ENCODE measurements at regions not wholly inside any gene's neighbourhood (a gene's known extent, or its start where the extent isn't known, plus 50 kb on each side); places are given as distances from the start of the nearest gene placed in this dataset.

DNA sequence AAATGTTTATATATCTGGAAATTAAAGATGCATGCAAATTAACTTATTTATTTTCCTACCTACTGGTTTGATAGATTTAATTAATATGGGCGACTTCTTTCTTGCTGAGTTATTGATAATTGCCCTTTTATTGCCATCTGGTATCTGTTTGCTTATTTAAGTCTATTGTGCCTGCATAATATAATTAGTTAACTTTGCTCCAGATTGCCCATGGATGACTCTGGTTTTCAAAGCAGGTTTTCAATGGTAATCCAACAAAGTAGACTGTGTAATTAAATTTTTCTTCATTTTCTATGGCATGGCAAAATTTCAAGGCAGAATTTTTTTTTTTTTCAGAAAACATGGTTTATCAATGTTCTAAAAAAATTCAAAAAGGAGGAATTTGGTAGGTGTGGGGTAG, 1092.0 kb downstream of the GRIK2 start:
- H4K20me1 ChIP-seq (replicated peaks; ENCODE audit: control insufficient read depth, extremely low read depth, insufficient read depth, low read length): no peaks in the 10 kb centered on the region
- H3K9me3 ChIP-seq (replicated peaks; ENCODE audit: control insufficient read depth, insufficient read depth, low read length): no peaks in the 10 kb centered on the region
- H3K4me3 ChIP-seq (replicated peaks in 1 of 3; ENCODE audit: insufficient read depth in 1 of 3, low read depth in 1 of 3, low read length in 3 of 3): no peak overlapping the region
- dilution Hi-C loops (cut with MboI; ENCODE audit: extremely low pct_ligation_motif_present, low sequenced_read_pairs): no loop called here
- FAIRE-seq: no peak
- no peak overlapping the region for H3K9ac ChIP-seq (replicated peaks; ENCODE audit: extremely low read depth, insufficient read depth, low read length)
- POLR2A ChIA-PET: no interaction called here
- H3K79me2 ChIP-seq (ENCODE audit: control insufficient read depth, insufficient read depth, low read length): no peaks in the 10 kb centered on the region
- no peaks in the 10 kb centered on the region for H3K36me3 ChIP-seq (ENCODE audit: control insufficient read depth in 2 of 2, extremely low read depth in 1 of 2, insufficient read depth in 2 of 2, low read length in 2 of 2)
- CTCF ChIA-PET: no interaction called here
- BruUV-seq (replicated peaks): no TSS peak
- H3K27me3 ChIP-seq (ENCODE audit: control insufficient read depth in 2 of 2, insufficient read depth in 2 of 2, low read length in 2 of 2): no peaks in the 10 kb centered on the region
- no peaks in the 10 kb centered on the region for H3K4me1 ChIP-seq (ENCODE audit: control insufficient read depth, extremely low read depth, insufficient read depth, low read length)
- H3K9me1 ChIP-seq (replicated peaks; ENCODE audit: control insufficient read depth, extremely low read depth, insufficient read depth, low read length): no peaks in the 10 kb centered on the region
- H3K27ac ChIP-seq (ENCODE audit: insufficient read depth, low read depth, low read length): no peak overlapping the region
- H3K4me2 ChIP-seq (ENCODE audit: insufficient read depth, low read length): no peak overlapping the region
- H2AFZ ChIP-seq (ENCODE audit: low read depth, low read length): no peak overlapping the region
- no peak for DNase-seq (ENCODE audit: low read depth, low spot score)
- intact Hi-C loops (cut with micrococcal nuclease): no loop called here
- TF ChIP-seq GATA2 (IDR thresholded peaks at IDR 0.05; ENCODE audit: insufficient read depth, insufficient read length, low read depth, low read length): no peak
- TF ChIP-seq MYC (IDR thresholded peaks at IDR 0.05; ENCODE audit: low read depth, low read length): no peak
- TF ChIP-seq, protein P1, sequence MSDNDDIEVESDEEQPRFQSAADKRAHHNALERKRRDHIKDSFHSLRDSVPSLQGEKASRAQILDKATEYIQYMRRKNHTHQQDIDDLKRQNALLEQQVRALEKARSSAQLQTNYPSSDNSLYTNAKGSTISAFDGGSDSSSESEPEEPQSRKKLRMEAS (IDR thresholded peaks at IDR 0.05; ENCODE audit: insufficient read depth, insufficient read length): no peak
- TF ChIP-seq JUN (IDR thresholded peaks at IDR 0.05; ENCODE audit: borderline replicate concordance, insufficient read depth, insufficient read length, low read depth): no peak

DNA sequence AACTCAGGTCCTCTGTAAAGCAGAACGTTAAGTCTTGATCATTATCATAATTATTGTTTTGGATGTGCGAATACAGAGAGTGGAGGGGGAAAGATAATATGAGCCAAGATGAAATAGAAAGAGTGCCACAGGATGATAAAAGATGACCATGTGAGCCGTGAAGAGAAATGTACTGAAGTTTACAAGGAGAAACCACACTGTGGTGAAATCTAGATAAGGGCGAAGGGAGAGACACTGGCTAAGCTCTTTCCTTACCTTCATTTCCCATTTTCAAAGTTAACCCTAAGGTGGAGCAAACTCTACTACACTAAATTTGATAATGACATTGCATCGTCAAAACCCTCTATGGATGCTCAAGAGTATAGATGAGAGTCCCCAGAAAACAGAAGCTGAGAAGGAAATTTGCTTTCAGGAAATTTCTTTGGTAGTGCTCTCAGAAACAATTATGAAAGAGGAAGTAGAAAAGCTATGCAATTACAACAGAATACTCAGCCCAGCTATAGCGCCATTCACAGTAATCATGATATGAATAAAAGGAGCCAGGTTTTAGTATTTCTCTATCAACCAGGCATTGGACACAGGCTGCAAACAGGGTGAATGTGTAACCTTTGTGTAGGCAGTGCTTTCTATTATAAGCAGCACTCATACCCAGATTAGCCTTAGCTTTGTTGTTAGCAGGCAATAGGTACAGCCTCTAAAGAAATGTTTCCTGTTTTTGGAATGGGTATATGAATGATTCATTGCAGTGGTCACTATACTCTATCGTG, 1080.7 kb downstream of the GRIK2 start:
- no peaks in the 10 kb centered on the region for H3K4me1 ChIP-seq (ENCODE audit: control insufficient read depth, extremely low read depth, insufficient read depth, low read length)
- H4K20me1 ChIP-seq (replicated peaks; ENCODE audit: control insufficient read depth, extremely low read depth, insufficient read depth, low read length): no peaks in the 10 kb centered on the region
- H3K27ac ChIP-seq (ENCODE audit: insufficient read depth, low read depth, low read length): no peak overlapping the region
- H3K9ac ChIP-seq (replicated peaks; ENCODE audit: extremely low read depth, insufficient read depth, low read length): no peak overlapping the region
- TF ChIP-seq JUN (IDR thresholded peaks at IDR 0.05; ENCODE audit: borderline replicate concordance, insufficient read depth, insufficient read length, low read depth): no peak
- DNase-seq (ENCODE audit: low read depth, low spot score) (no peak), FAIRE-seq (no peak)
- H2AFZ ChIP-seq (ENCODE audit: low read depth, low read length): no peak overlapping the region
- dilution Hi-C loops (cut with MboI; ENCODE audit: extremely low pct_ligation_motif_present, low sequenced_read_pairs): no loop called here
- POLR2A ChIA-PET: no interaction called here
- H3K27me3 ChIP-seq (ENCODE audit: control insufficient read depth in 2 of 2, insufficient read depth in 2 of 2, low read length in 2 of 2): no peaks in the 10 kb centered on the region
- intact Hi-C loops (cut with micrococcal nuclease): no loop called here
- CTCF ChIA-PET: no interaction called here
- BruUV-seq (replicated peaks): no TSS peak
- H3K36me3 ChIP-seq (ENCODE audit: control insufficient read depth in 2 of 2, extremely low read depth in 1 of 2, insufficient read depth in 2 of 2, low read length in 2 of 2): no peaks in the 10 kb centered on the region
- H3K9me3 ChIP-seq (replicated peaks; ENCODE audit: control insufficient read depth, insufficient read depth, low read length): no peaks in the 10 kb centered on the region
- no peaks in the 10 kb centered on the region for H3K79me2 ChIP-seq (ENCODE audit: control insufficient read depth, insufficient read depth, low read length)
- no peaks in the 10 kb centered on the region for H3K9me1 ChIP-seq (replicated peaks; ENCODE audit: control insufficient read depth, extremely low read depth, insufficient read depth, low read length)
- no peak overlapping the region for H3K4me2 ChIP-seq (ENCODE audit: insufficient read depth, low read length)
- H3K4me3 ChIP-seq (replicated peaks in 1 of 3; ENCODE audit: insufficient read depth in 1 of 3, low read depth in 1 of 3, low read length in 3 of 3): no peak overlapping the region

Measured in endothelial cell of umbilical vein (primary cell).